ENCODE measurements at regions not wholly inside any gene's neighbourhood (a gene's known extent, or its start where the extent isn't known, plus 50 kb on each side); places are given as distances from the start of the nearest gene placed in this dataset.

DNA sequence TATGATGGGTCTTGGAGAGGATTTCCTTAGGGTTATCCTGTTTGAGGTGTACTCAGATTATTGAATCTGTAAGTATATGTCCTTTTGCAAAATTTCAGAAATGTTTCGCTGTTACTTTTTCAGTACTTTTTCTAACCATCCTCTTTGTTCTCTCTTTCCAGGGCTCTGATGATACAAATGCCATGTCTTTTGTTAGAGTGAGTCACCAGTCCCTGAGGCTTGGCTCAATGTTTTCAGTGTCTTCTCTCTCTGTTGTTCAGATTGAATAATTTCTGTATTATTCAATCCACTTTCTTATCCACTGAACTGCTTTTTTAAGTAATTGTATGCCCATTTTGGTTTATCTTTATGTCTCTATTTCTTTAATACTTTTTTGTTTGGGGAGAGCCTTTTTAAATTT, 449.4 kb downstream of the TNS3 start:
- no peak for TF ChIP-seq POLR2A (IDR thresholded peaks at IDR 0.05; ENCODE audit: low read depth, low read length)
- TF ChIP-seq POLR2AphosphoS5 (IDR thresholded peaks at IDR 0.05; ENCODE audit: low read depth, low read length) = no peak
- TF ChIP-seq TAF1 (IDR thresholded peaks at IDR 0.05; ENCODE audit: low read depth, low read length) = no peak
- TF ChIP-seq SPI1 (IDR thresholded peaks at IDR 0.05; ENCODE audit: low read depth, low read length) = no peak
